Neural progenitor cell (in vitro differentiated cells): ENCODE measurements at regions not wholly inside any gene's neighbourhood (a gene's known extent, or its start where the extent isn't known, plus 50 kb on each side); places are given as distances from the start of the nearest gene placed in this dataset.
"Not testable (repeated sequence)": the region's sequence is repeated elsewhere in the genome, so short reads cannot be mapped to it uniquely, and the experiment has no call there.

Source experiments
- EZH2 ChIP-seq: fragments of 200-600 bp; sonication (generic); IDR thresholded peaks from 2 replicates; pipeline ENCODE4 v1.6.1; 2017; ENCODE audit warnings: antibody characterized with exemption, mild to moderate bottlenecking, moderate library complexity
- EZH2phosphoT487 ChIP-seq: fragments of 200-600 bp; sonication (generic); IDR thresholded peaks from 2 replicates; pipeline ENCODE4 v1.6.1; 2017; ENCODE audit warnings: antibody characterized with exemption
- TF ChIP-seq, protein P1 (sequence below): fragments of 200-600 bp; sonication (generic); IDR thresholded peaks from 2 replicates; pipeline ENCODE4 v1.5.1; 2017; ENCODE audit warnings: antibody characterized with exemption, mild to moderate bottlenecking

DNA sequence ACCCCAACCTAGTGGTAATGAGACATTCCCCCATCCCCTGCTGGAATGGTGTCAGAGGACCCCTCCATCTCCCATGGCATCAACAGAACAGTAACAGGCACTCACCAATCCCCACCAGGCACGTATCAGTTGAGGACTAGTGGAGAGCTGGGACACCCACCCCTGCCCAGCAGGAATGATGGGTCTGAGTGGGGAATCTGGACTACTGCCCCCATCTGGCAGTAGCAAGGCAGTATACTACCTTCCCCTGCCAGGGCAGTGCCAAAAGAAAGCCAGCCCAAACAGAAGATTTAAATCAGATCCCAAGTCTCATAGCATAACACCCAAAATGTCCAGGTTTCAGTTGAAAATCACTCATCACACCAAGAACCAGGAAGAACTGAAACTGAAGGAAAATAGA, 111.2 kb upstream of the NBPF12 start:
- not testable (repeated sequence) for TF ChIP-seq EZH2, EZH2phosphoT487
- TF ChIP-seq, protein P1, sequence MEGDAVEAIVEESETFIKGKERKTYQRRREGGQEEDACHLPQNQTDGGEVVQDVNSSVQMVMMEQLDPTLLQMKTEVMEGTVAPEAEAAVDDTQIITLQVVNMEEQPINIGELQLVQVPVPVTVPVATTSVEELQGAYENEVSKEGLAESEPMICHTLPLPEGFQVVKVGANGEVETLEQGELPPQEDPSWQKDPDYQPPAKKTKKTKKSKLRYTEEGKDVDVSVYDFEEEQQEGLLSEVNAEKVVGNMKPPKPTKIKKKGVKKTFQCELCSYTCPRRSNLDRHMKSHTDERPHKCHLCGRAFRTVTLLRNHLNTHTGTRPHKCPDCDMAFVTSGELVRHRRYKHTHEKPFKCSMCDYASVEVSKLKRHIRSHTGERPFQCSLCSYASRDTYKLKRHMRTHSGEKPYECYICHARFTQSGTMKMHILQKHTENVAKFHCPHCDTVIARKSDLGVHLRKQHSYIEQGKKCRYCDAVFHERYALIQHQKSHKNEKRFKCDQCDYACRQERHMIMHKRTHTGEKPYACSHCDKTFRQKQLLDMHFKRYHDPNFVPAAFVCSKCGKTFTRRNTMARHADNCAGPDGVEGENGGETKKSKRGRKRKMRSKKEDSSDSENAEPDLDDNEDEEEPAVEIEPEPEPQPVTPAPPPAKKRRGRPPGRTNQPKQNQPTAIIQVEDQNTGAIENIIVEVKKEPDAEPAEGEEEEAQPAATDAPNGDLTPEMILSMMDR = not testable (repeated sequence)
